Skeletal muscle tissue (tissue), 3 donors: ENCODE measurements at regions not wholly inside any gene's neighbourhood (a gene's known extent, or its start where the extent isn't known, plus 50 kb on each side); places are given as distances from the start of the nearest gene placed in this dataset.

Experiments
- H3K27ac ChIP-seq: one replicate; pipeline ENCODE4 v1.7.0; 2013; ENCODE audit warnings: mild to moderate bottlenecking, low read depth, low read length, inconsistent platforms
- H3K27me3 ChIP-seq, 3 donors: one replicate each; pipeline ENCODE4 v1.7.0; 2013; ENCODE audit warnings: low read length in 3 of 3; ENCODE audit not compliant: control insufficient read depth in 3 of 3, insufficient read depth in 3 of 3
- H3K36me3 ChIP-seq, 3 donors: one replicate each; pipeline ENCODE4 v1.7.0; 2013; ENCODE audit warnings: low read length in 3 of 3; ENCODE audit not compliant: control insufficient read depth in 3 of 3, insufficient read depth in 3 of 3
- H3K4me1 ChIP-seq, 3 donors: one replicate each; pipeline ENCODE4 v1.7.0; 2013; ENCODE audit warnings: low read length in 3 of 3, mild to moderate bottlenecking in 3 of 3; ENCODE audit not compliant: control insufficient read depth in 3 of 3, insufficient read depth in 3 of 3
- H3K4me3 ChIP-seq, 3 donors: one replicate each; pipeline ENCODE4 v1.7.0; 2013; ENCODE audit warnings: low read length in 3 of 3
- H3K9ac ChIP-seq, 3 donors: one replicate each; pipeline ENCODE4 v1.7.0; 2013; ENCODE audit warnings: low read length in 3 of 3, mild to moderate bottlenecking in 3 of 3, moderate library complexity in 2 of 3, low read depth in 1 of 3
- H3K9me3 ChIP-seq, 3 donors: one replicate each; pipeline ENCODE4 v1.7.0; 2013; ENCODE audit warnings: low read length in 3 of 3; ENCODE audit not compliant: control insufficient read depth in 3 of 3
- donor health status: Osteomylitis.

DNA sequence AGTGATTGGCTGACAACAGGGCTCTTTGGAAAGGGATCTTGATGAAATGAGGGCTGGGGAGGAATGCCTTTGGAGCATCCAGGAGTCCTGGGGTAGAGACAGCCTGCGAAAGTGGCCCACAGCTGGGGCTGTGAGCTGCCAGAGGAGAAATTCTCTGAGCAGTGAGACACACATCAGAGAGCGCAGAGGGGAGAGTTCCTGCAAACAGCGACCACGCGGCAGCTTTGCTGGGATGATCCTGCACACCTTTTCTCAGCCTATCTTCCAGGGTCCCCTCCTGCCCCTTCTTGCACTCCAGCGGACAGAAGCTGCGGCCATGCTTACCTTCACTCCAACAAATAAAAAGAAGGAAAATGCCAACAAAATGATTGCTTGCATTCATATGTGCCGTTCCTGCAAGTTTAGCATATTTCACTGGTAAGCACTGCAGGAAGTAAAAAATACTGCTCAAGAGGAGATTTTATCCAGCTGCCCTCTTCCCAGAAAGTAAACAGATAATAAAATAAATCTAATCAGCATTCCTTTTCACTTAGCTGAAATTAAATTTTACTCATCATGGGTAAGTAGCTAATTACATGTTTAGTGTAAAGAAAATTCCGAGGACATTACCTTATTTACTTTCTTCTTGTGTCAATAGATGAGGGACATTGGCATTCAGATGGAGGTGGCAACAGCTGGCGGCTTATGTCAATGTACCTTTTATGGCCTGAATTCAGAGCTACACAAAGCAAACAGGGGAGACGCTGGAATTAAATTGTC lies 339.9 kb upstream of the ARID1B start:
- no peak overlapping the region for H3K4me3 ChIP-seq
- no peaks in the 10 kb centered on the region for H3K4me1 ChIP-seq
- no peaks in the 10 kb centered on the region for H3K27me3 ChIP-seq
- no peaks in the 10 kb centered on the region for H3K9me3 ChIP-seq
- H3K27ac ChIP-seq = no peak overlapping the region
- H3K36me3 ChIP-seq = no peaks in the 10 kb centered on the region
- no peak overlapping the region for H3K9ac ChIP-seq

DNA sequence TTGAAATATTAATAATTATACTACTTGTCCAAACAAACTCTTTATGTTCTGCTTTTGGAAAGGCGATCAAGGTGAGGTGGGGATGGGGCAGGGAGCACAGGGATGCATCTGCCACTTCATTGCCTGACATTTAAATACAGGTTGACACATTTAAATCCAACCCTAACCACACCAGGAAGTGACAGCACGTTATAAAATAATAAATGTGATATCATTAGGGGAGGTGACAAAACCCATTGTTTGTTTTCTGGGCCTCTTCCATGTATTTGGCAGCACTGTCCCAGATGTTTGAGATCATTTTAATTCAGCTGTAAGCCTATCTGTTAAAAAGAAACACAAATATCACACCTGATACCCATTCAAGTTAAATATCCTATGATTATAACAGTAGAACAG lies 342.4 kb upstream of the ARID1B start:
- H3K4me3 ChIP-seq = no peak overlapping the region

DNA sequence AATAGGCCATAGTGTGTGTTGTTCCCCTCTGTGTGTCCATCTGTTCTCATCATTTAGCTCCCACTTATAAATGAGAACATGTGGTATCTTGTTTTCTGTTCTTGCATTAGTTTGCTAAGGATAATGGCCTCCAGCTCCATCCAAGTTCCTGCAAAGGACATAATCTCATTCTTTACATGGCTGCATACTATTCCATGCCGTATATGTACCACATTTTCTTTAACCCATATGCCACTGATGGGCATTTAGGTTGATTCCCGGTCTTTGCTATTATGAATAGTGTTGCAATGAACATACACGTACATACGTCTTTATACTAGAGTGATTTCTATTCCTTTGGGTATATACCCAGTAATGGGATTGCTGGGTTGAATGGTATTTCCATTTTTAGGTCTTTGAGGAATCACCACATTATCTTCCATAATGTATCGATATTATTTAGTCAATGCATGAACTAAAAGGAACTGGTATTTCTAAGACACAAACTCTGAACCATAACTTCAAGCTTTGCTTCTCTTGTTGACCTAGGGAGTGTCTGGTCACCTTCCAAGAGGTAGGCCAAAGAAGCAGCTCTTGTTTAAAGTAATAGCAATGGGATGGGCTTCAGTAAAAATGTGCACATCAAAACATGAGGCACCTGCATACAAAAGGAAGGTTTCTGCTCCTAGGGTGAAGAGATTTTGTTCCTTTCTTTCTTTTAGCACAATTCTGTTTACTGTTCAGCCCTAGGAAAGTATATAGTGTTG lies 343.0 kb upstream of the ARID1B start:
- H3K4me3 ChIP-seq = no peak overlapping the region

More for the DNA sequence above, 342.4 kb upstream of the ARID1B start:
- no peak overlapping the region for H3K27ac ChIP-seq
- no peak overlapping the region for H3K9ac ChIP-seq
- no peaks in the 10 kb centered on the region for H3K36me3 ChIP-seq
- H3K27me3 ChIP-seq = no peaks in the 10 kb centered on the region
- H3K9me3 ChIP-seq = no peaks in the 10 kb centered on the region
- no peaks in the 10 kb centered on the region for H3K4me1 ChIP-seq

DNA sequence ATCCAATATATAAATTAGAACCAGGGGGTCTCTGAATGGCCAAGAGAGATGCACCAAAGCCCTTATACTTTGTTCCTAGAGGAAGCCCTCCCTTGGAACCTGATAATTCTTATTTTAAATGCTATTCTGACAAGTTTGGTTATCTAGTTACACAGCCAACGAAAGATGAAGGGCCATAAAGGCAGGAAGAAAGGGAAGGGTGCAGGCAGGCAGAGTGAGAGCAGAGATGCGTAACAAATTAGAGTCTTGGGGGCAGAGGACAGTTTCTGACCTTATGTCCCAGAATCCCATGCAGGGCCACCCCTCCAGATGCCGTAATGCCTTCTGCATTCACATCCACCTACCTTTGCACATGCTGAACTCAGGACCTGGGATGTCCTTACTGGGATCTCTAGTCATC lies 344.6 kb upstream of the ARID1B start:
- Histone ChIP-seq H3K27me3 (no peaks in the 10 kb centered on the region), H3K4me3 (no peak overlapping the region), H3K27ac (no peak overlapping the region), H3K4me1 (no peaks in the 10 kb centered on the region), H3K36me3 (no peaks in the 10 kb centered on the region), H3K9me3 (no peaks in the 10 kb centered on the region), H3K9ac (no peak overlapping the region)

More for the DNA sequence above, 343.0 kb upstream of the ARID1B start:
- Histone ChIP-seq H3K27me3 (no peaks in the 10 kb centered on the region), H3K27ac (no peak overlapping the region), H3K9me3 (no peaks in the 10 kb centered on the region), H3K4me1 (no peaks in the 10 kb centered on the region), H3K36me3 (no peaks in the 10 kb centered on the region), H3K9ac (no peak overlapping the region)

DNA sequence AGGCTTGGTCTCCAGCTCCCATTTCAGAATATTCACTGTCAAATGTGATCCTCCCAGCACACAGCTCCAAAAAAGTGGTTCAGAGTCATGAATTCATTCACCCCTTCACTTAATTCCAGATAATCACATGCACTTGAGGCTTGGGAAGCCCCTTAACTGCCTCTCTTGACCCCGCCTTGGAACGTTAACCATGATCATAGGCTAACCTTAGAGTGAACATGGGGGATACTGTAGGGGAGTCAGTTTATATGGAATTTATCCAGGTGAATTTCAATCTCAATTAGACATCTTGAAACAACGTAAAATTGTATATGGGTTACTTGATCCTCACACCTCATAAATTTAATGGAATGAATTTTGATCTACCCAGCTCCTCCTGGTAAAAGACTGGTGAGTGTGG lies 346.8 kb upstream of the ARID1B start:
- H3K9me3 ChIP-seq = no peaks in the 10 kb centered on the region
- H3K4me1 ChIP-seq = no peaks in the 10 kb centered on the region
- no peak overlapping the region for H3K27ac ChIP-seq
- no peaks in the 10 kb centered on the region for H3K36me3 ChIP-seq
- no peaks in the 10 kb centered on the region for H3K27me3 ChIP-seq
- H3K9ac ChIP-seq = no peak overlapping the region
- H3K4me3 ChIP-seq = no peak overlapping the region

DNA sequence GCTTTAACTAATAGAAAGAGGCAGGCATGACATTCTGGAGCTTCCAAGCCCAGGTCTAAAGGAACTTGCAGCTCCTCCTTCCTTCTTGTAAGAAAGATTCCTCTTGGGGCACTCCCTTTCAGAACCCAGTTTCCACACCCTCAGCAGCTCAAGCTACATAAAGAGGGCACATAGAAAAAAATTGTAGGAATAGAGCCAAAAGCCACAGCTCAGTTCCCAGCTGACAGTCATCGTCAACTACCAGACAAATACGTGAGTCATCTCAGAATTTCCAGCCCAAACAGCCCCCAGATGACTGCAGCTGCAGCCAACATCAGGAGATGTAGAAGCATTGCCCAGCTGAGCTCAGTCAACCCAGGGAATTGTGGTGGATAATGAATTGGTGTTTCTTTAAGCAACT lies 349.8 kb upstream of the ARID1B start:
- Histone ChIP-seq H3K27me3 (no peaks in the 10 kb centered on the region), H3K4me3 (no peak overlapping the region), H3K9me3 (no peaks in the 10 kb centered on the region), H3K36me3 (no peaks in the 10 kb centered on the region), H3K27ac (no peak overlapping the region), H3K9ac (no peak overlapping the region), H3K4me1 (no peaks in the 10 kb centered on the region)

DNA sequence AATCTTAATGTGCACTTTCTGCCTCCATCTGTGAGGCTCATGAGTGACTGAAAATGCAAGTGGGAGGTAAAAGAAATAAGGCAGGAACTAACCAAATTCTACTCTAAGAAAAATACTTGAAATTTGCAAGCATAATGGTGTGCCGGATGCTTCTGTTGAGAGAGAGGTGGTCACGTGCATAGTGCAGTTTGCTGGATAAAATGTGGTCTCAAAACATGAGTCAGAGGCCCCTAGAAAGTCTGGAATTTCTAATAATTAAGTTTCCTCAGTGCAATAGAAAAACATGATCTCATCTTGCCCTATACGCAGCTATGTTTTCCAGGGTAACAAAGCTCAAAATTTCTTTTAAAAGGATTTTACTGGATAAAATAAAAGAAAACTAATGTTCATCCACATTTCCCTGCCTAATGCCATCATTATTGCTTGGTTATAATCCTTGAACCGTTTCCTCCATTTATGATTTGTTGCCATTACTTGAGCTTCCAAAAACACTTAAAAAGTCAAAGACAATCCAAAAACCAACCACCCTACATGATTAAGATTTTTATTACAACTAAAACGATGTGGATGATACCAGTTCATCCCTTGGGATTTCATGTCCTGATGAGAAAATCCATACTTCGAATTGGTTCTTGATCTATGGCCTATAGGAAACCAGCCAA lies 351.7 kb upstream of the ARID1B start:
- peak overlapping the region; percentile 66 for H3K27ac ChIP-seq

DNA sequence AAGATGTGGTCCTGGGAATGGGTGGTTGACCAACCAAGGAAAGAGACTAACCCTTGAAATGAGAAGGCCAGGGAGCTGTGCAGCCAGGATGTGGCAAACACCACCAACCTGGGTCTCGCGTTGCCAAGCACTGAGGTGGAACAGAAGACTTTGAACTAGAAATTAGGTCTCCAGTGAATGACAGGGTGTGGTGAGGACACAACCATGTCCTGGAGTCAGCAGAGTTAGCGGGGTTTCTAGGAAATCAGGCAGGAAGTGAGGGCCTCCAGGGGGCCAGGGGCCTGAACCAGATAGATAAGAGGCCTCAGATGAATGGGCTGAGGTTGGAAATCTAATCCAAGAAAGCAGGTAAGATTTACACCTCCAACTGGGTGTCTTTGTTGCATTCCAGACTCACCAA lies 353.3 kb upstream of the ARID1B start:
- no peaks in the 10 kb centered on the region for H3K9me3 ChIP-seq
- H3K4me1 ChIP-seq = no peaks in the 10 kb centered on the region
- H3K36me3 ChIP-seq = no peaks in the 10 kb centered on the region
- H3K4me3 ChIP-seq = no peak overlapping the region
- no peak overlapping the region for H3K9ac ChIP-seq
- no peak overlapping the region for H3K27ac ChIP-seq
- no peaks in the 10 kb centered on the region for H3K27me3 ChIP-seq

More for the DNA sequence above, 351.7 kb upstream of the ARID1B start:
- no peaks in the 10 kb centered on the region for H3K27me3 ChIP-seq
- no peak overlapping the region for H3K4me3 ChIP-seq
- no peaks in the 10 kb centered on the region for H3K36me3 ChIP-seq
- no peak overlapping the region for H3K9ac ChIP-seq
- no peaks in the 10 kb centered on the region for H3K9me3 ChIP-seq
- no peaks in the 10 kb centered on the region for H3K4me1 ChIP-seq

DNA sequence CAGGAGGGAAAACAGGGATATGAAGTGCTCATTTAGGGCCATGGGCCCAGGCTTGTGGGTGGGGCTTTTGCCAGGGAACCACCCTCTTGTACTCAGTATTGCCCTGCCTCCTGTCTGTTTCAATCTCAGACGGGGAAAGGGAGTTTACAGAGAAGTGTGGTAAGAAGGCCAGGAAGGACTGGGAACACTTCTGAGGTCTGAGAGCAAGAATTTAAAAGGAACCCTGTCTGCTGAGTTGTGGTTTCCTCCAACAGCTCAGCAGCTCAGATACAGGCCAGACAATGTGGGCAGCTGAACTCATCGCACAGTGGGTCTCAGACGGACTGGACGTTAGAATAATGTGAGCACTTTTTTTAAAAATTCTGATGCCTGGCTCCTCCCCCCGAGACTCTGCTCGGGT lies 354.1 kb upstream of the ARID1B start:
- Histone ChIP-seq H3K27me3 (no peaks in the 10 kb centered on the region), H3K9me3 (no peaks in the 10 kb centered on the region), H3K4me3 (no peak overlapping the region), H3K27ac (no peak overlapping the region), H3K36me3 (no peaks in the 10 kb centered on the region), H3K4me1 (no peaks in the 10 kb centered on the region), H3K9ac (no peak overlapping the region)

DNA sequence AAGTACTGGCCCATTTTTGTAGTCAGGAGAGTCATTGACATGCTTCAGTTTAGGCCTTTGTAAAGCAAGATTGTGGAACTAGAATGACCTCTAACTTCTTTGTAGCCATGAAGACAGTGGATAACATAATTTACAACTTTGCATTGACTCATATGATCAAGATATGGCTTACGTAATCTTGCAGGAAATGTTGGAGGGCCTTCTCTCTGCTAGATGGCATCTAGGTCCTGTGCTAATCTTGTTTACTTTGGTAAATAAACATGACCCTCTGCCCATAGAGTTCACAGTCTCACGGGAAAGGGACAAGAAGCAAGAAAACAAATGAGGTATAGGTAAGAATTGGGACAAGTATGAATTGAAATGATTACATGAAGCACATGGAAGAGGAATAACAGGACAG lies 355.2 kb upstream of the ARID1B start:
- Histone ChIP-seq H3K9me3 (no peaks in the 10 kb centered on the region), H3K27me3 (no peaks in the 10 kb centered on the region), H3K36me3 (no peaks in the 10 kb centered on the region), H3K4me1 (no peaks in the 10 kb centered on the region), H3K27ac (no peak overlapping the region), H3K9ac (no peak overlapping the region), H3K4me3 (no peak overlapping the region)
